Astrocyte of the spinal cord (primary cell): ENCODE measurements at regions not wholly inside any gene's neighbourhood (a gene's known extent, or its start where the extent isn't known, plus 50 kb on each side); places are given as distances from the start of the nearest gene placed in this dataset.

Source experiments
- DNase-seq: peaks from one replicate; pipeline ENCODE4 v3.0.0; 2011; ENCODE audit warnings: low read depth, low spot score
- H3K4me3 ChIP-seq: 2 replicates; pipeline ENCODE4 v1.5.1; 2011; ENCODE audit warnings: low read depth, mild to moderate bottlenecking, low read length, moderate library complexity
- CTCF ChIP-seq: IDR thresholded peaks from 2 replicates; pipeline ENCODE4 v1.5.1; 2012; ENCODE audit warnings: low read depth, mild to moderate bottlenecking, low read length, inconsistent platforms
- in situ Hi-C: cut with HindIII; loops from 2 replicates; pipeline ENCODE4 v1.10.0; 2017; ENCODE audit warnings: low sequenced_read_pairs

- no peak for TF ChIP-seq CTCF
- no peak overlapping the region for H3K4me3 ChIP-seq
- DNase-seq = no peak
- in situ Hi-C loops = no loop called here
Observed at GRCh38 chr1:190540366-190540765, 62.7 kb upstream of the BRINP3 start.

GRCh38 chr1:190551638-190552037, 74.0 kb upstream of the BRINP3 start:
- H3K4me3 ChIP-seq = no peak overlapping the region
- DNase-seq = no peak
- in situ Hi-C loops = no loop called here
- TF ChIP-seq CTCF = no peak

- in situ Hi-C loops = no loop called here
- H3K4me3 ChIP-seq = no peak overlapping the region
- TF ChIP-seq CTCF = no peak
- no peak for DNase-seq
Observed at GRCh38 chr1:190560161-190560681, 82.6 kb upstream of the BRINP3 start.

- H3K4me3 ChIP-seq = no peak overlapping the region
- TF ChIP-seq CTCF = no peak
- in situ Hi-C loops = no loop called here
- DNase-seq = no peak
Observed at GRCh38 chr1:190563230-190563629, 85.6 kb upstream of the BRINP3 start.

- in situ Hi-C loops = no loop called here
- no peak for TF ChIP-seq CTCF
- no peak for DNase-seq
- no peak overlapping the region for H3K4me3 ChIP-seq
Observed at GRCh38 chr1:190564117-190564516, 86.5 kb upstream of the BRINP3 start.

- no peak for TF ChIP-seq CTCF
- in situ Hi-C loops = no loop called here
- H3K4me3 ChIP-seq = no peak overlapping the region
- DNase-seq = peak; percentile 3
Observed at GRCh38 chr1:190578017-190578416, 100.4 kb upstream of the BRINP3 start.

- no peak for TF ChIP-seq CTCF
- DNase-seq = no peak
- H3K4me3 ChIP-seq = no peak overlapping the region
- in situ Hi-C loops = no loop called here
Observed at GRCh38 chr1:190578526-190578925, 100.9 kb upstream of the BRINP3 start.
